Stimulated activated CD4-positive, alpha-beta T cell treated with anti-CD3 and anti-CD28 coated beads, Interleukin-4, amount 100 ng/mL, for 48 hours (primary cell): ENCODE measurements at regions not wholly inside any gene's neighbourhood (a gene's known extent, or its start where the extent isn't known, plus 50 kb on each side); places are given as distances from the start of the nearest gene placed in this dataset.
"Not testable (repeated sequence)": the region's sequence is repeated elsewhere in the genome, so short reads cannot be mapped to it uniquely, and the experiment has no call there.

ENCODE experiments used
- DNase-seq, 2 donors: peaks; one replicate each; pipeline ENCODE4 v3.0.0-alpha.2; 2020; ENCODE audit warnings: low read depth in 2 of 2

GRCh38 chr2:143926736-143927135 is 593.2 kb downstream of the ZEB2 start:
- DNase-seq: no peak

DNA sequence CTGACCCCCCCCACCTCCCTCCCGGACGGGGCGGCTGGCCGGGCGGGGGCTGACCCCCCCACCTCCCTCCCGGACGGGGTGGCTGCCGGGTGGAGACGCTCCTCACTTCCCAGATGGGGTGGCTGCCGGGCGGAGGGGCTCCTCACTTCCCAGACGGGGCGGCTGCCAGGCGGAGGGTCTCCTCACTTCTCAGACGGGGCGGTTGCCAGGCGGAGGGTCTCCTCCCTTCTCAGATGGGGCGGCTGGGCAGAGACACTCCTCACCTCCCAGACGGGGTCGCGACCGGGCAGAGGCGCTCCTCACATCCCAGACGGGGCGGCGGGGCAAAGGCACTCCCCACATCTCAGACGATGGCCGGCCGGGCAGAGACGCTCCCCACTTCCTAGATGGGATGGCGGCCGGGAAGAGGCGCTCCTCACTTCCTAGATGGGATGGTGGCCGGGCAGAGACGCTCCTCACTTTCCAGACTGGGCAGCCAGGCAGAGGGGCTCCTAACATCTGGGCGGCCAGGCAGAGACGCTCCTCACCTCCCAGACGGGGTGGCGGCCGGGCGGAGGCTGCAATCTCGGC is 597.6 kb downstream of the ZEB2 start:
- DNase-seq: not testable (repeated sequence)

- DNase-seq: no peak
These were observed 601.4 kb downstream of the ZEB2 start for GRCh38 chr2:143918465-143918989.

DNA sequence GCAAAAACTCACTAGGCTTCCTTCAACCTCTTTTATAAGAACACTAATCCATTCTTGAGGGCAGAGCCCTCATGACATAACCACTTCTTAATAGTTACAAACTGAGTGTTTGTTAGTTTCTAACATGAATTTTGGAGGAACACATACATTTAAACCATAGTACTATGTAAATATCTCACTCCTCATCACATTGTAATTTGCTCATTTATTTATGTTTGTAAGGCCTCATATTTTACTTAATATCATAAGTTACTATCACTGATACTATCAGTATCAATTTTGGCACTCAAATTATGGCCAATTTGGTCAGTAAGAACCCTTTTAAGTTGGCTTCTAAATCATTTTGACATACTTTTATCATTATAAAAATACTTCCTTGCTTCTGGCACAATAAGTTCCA is 603.1 kb downstream of the ZEB2 start:
- no peak for DNase-seq

DNA sequence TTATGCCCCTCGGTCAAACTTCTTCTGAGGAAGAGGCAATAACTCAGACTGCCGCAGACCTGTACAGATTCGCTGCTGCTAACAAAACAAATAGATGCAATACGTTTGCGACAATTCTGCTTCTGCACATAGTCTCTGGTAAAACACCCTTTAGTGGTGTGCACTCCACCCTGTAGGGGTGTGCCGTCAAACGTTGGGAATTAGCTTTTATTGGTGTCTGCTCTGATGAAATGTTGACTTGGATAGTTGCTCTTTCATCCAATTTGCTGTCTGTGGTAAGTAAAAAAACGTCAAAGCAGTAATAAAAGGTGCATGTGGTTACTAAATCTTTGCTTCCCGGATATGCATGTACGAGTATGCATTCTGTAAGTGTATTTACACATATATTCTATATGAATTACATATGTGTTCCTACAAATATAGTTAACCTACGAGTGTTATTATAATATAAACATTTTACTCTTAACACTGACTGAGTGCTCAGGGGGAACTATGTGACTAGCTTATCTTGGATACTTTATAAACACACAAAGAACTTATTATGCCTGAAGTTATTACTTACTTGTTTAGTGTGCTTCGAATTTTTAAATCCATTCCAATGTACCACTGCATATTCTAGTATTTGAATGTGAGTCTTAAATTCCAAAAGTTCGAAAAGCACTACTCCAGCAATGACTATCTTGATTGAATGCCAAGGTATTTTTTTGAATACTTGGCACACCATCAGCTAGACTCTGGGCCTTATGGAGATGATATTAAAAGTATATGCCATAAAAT is 610.2 kb downstream of the ZEB2 start:
- DNase-seq: no peak

GRCh38 chr2:143908843-143909242 is 611.1 kb downstream of the ZEB2 start:
- no peak for DNase-seq

DNA sequence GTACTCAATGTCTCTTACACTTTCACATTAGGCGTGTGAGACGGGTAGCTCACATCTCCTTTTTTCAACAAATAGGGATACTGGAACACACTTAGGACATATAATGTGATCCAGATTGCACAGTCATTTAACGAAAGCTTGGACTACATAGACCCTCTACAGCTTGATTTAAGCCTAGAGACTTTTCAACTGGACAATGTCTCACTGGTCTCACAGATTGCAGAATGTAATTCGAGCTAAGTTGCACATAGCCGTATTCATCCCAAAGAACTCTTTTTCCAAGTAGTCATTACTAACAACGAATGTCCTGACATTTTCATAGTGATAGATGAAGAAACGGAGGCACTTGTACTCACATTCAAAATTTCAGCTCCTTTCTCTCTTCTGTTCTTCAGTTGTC is 612.1 kb downstream of the ZEB2 start:
- DNase-seq: no peak

DNA sequence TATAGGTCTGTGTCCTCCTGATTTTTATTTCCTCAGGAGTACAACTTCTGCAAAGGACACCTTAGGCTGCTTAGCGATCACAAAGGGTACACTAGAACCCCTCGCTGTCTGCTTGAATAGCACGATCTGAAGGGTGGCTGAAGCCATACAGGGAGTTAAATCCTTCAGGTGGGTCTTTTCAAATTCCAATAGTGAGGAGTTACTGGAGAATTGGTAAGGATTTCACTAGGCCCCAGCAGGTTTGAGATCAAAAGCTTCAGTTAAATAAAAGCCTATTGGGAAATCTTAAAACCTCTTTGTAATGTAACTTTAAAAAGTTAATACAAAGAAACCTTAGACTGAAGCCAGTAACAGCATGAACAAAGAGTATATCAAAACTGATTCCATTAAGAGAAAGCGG is 613.1 kb downstream of the ZEB2 start:
- DNase-seq: no peak

GRCh38 chr2:143905587-143905986 is 614.3 kb downstream of the ZEB2 start:
- DNase-seq: no peak

DNA sequence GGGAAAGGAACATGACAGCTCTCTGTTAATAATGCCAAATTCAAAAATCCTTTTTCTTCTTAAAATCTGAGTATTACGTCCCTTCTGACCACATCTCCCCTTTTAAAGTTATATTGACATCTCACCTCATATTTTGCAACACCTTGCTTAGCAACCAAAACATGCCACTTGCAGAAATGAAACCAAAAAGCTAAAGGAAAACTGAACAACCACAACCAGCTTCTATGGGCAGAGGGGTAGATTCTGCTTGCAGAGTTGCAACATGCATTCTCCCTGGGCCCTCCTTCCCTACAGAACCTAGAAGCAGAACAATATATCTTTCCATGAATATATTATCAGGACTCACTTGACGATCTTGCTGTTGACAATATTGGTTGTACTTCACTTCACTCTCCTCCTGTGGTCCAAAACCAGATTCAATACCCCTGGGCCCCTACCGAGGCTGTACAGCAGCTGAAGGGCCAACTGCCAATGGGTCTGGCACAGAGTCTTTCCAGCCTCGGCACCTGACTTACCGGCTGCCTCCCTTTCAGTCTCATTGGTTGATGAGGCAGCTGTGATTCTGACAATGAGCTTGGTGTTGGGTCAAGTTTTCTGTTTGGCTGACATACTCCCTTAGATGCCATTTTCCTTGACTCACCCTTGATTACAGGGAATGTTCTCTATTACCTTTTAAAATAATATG is 616.6 kb downstream of the ZEB2 start:
- no peak for DNase-seq

DNA sequence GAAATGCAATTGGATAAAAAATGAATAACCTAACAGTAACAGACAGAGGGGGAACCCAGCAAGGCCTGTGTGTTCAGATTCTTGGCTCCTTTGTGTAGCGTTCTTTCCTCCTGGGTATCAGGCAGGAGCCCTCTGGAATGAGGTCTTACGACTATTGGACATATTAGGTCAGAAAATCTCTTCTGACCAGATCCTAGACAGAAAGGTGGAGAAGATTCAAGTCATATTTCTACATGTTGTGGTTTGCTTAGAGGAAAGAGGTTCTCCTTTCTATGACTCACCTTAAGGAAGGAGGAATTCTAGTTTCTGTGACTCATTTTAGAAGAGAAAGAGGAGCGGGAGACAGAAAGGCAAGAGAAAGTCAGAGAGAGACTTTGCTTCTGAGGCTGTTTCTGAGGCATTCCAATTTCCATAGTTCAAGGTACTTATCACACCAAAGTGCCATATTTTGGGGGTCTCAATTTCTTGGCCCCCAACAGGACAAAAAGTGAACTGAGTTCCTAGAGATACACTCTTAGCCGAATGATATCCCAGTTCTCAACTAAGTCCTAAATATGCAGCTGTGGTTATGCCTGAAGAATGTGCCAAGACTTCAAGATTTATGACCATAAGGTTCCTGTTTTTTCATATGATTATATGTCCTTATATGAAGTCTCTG is 618.6 kb downstream of the ZEB2 start:
- no peak for DNase-seq

GRCh38 chr2:143899987-143900386 is 619.9 kb downstream of the ZEB2 start:
- no peak for DNase-seq

GRCh38 chr2:143893371-143893770 is 626.5 kb downstream of the ZEB2 start:
- no peak for DNase-seq

DNA sequence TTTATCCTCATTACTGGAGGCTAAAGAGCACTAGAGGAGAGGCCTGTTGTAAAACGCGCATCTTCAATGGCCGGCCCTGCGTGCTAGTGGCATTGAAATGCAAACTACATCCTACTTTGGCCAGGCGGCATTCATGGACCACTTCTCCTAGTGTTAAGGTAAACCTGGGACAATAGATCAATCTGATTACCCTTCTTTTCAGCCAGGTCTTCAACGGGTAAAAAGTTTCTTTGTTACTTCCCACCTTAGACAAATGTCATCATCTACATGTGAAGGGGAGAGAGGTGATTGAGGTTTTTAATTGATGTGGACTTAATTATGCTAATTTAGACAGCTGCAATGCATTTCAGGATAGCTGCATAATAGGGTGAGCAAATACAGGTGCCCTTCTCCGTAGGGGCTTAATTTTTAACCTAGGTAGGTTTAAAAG is 628.0 kb downstream of the ZEB2 start:
- no peak for DNase-seq

GRCh38 chr2:143890798-143891197 is 629.1 kb downstream of the ZEB2 start:
- DNase-seq: no peak

GRCh38 chr2:143889216-143889615 is 630.7 kb downstream of the ZEB2 start:
- no peak for DNase-seq

GRCh38 chr2:143885461-143885860 is 634.5 kb downstream of the ZEB2 start:
- DNase-seq: no peak

- no peak for DNase-seq
These were observed 638.7 kb downstream of the ZEB2 start for GRCh38 chr2:143881246-143881645.

- DNase-seq: no peak
These were observed 641.9 kb downstream of the ZEB2 start for GRCh38 chr2:143877876-143878530.

DNA sequence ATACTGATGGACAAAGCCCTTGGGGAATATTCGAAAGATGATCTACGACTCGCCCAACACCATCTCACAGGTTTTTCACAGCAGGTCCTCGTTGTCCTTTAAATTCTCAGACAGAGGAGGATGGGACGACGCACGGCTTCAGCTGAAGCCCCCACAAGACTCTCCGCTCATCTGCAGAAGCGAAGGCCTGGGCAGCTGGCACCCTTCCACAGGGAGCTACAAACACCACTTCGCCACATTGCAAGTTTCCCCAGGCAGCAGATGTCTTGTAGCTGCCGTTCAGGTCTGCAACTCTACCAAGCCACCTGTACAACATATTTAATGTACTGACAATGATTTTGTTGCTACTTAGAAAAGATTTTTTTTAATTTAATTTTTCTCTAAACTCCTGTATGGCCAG is 642.9 kb downstream of the ZEB2 start:
- DNase-seq: no peak

DNA sequence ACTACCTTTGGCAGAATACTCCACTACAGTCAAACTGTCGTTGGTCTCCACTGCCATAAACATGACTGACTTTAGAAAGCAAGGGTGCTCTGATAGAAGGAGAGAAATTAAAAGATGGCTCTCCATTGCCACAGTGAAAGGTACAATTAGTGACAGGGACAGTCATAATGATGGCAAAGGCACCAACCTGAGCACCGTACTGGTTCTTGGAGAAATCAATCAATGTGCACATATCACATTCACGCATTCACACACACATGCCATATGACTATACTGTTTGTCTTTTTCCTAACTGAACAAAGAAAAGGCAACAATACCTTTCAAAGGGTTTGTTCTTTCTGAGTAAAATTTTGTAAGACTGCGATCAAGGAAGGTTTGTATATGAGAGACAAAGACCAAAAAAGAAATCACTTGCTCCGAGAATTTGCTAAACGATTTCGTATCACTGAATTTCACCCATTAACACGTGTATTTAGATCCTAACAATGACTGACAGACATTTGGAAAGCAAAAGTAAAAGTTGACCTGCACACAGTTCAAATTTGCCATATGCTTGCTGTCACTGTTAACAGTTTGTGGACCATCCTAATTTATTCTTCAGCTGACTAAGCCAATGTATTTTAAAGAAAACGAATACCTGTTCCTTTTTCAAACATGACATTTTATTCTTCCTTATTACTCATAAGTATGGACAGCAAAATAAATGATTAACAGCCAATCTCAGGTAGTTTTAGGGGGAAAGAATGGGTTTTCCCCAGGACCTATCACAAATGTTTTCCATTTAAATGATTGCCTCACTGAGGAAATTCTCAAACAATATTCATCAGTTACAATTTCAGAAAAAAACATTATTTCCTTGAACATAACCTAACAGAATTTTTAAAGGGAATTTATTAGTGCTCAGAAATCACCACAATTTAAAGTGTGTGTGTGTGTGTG is 644.4 kb downstream of the ZEB2 start:
- DNase-seq: no peak
